Skeletal muscle tissue (tissue), 3 donors: ENCODE measurements at regions not wholly inside any gene's neighbourhood (a gene's known extent, or its start where the extent isn't known, plus 50 kb on each side); places are given as distances from the start of the nearest gene placed in this dataset.
"Not testable (repeated sequence)": the region's sequence is repeated elsewhere in the genome, so short reads cannot be mapped to it uniquely, and the experiment has no call there.

Source experiments
- H3K27ac ChIP-seq: one replicate; pipeline ENCODE4 v1.7.0; 2013; ENCODE audit warnings: mild to moderate bottlenecking, low read depth, low read length, inconsistent platforms
- H3K27me3 ChIP-seq, 3 donors: one replicate each; pipeline ENCODE4 v1.7.0; 2013; ENCODE audit warnings: low read length in 3 of 3; ENCODE audit not compliant: control insufficient read depth in 3 of 3, insufficient read depth in 3 of 3
- H3K36me3 ChIP-seq, 3 donors: one replicate each; pipeline ENCODE4 v1.7.0; 2013; ENCODE audit warnings: low read length in 3 of 3; ENCODE audit not compliant: control insufficient read depth in 3 of 3, insufficient read depth in 3 of 3
- H3K4me1 ChIP-seq, 3 donors: one replicate each; pipeline ENCODE4 v1.7.0; 2013; ENCODE audit warnings: low read length in 3 of 3, mild to moderate bottlenecking in 3 of 3; ENCODE audit not compliant: control insufficient read depth in 3 of 3, insufficient read depth in 3 of 3
- H3K4me3 ChIP-seq, 3 donors: one replicate each; pipeline ENCODE4 v1.7.0; 2013; ENCODE audit warnings: low read length in 3 of 3
- H3K9ac ChIP-seq, 3 donors: one replicate each; pipeline ENCODE4 v1.7.0; 2013; ENCODE audit warnings: low read length in 3 of 3, mild to moderate bottlenecking in 3 of 3, moderate library complexity in 2 of 3, low read depth in 1 of 3
- H3K9me3 ChIP-seq, 3 donors: one replicate each; pipeline ENCODE4 v1.7.0; 2013; ENCODE audit warnings: low read length in 3 of 3; ENCODE audit not compliant: control insufficient read depth in 3 of 3
- donor health status: Osteomylitis.

- H3K36me3 ChIP-seq: no peaks in the 10 kb centered on the region
- peaks cover 0 to 6% (median 0%) of the 10 kb centered on the region in 3 donors for H3K27me3 ChIP-seq
- H3K27ac ChIP-seq: no peak overlapping the region
- H3K9me3 ChIP-seq: no peaks in the 10 kb centered on the region
- no peak overlapping the region for H3K4me3 ChIP-seq
- H3K4me1 ChIP-seq: no peaks in the 10 kb centered on the region
- no peak overlapping the region for H3K9ac ChIP-seq
These were observed 213.8 kb downstream of the SMAD2 start for GRCh38 chr18:47716632-47717185.

- Histone ChIP-seq H3K9me3 (no peaks in the 10 kb centered on the region), H3K4me3 (no peak overlapping the region), H3K9ac (no peak overlapping the region), H3K4me1 (no peaks in the 10 kb centered on the region), H3K27ac (no peak overlapping the region), H3K36me3 (no peaks in the 10 kb centered on the region), H3K27me3 (peaks cover 0 to 6% (median 0%) of the 10 kb centered on the region in 3 donors)
These were observed 220.0 kb downstream of the SMAD2 start for GRCh38 chr18:47710451-47710850.

- no peaks in the 10 kb centered on the region for H3K9me3 ChIP-seq
- peaks cover 0 to 6% (median 0%) of the 10 kb centered on the region in 3 donors for H3K27me3 ChIP-seq
- no peak overlapping the region for H3K9ac ChIP-seq
- no peak overlapping the region for H3K4me3 ChIP-seq
- H3K4me1 ChIP-seq: no peaks in the 10 kb centered on the region
- no peak overlapping the region for H3K27ac ChIP-seq
- no peaks in the 10 kb centered on the region for H3K36me3 ChIP-seq
These were observed 220.9 kb downstream of the SMAD2 start for GRCh38 chr18:47709556-47709955.

GRCh38 chr18:47708206-47708605 lies 222.3 kb downstream of the SMAD2 start:
- no peaks in the 10 kb centered on the region for H3K9me3 ChIP-seq
- no peaks in the 10 kb centered on the region for H3K4me1 ChIP-seq
- H3K36me3 ChIP-seq: no peaks in the 10 kb centered on the region
- H3K9ac ChIP-seq: no peak overlapping the region
- no peak overlapping the region for H3K4me3 ChIP-seq
- peaks cover 0 to 6% (median 0%) of the 10 kb centered on the region in 3 donors for H3K27me3 ChIP-seq
- no peak overlapping the region for H3K27ac ChIP-seq

GRCh38 chr18:47701134-47701533 lies 229.3 kb downstream of the SMAD2 start:
- no peak overlapping the region for H3K27ac ChIP-seq
- H3K9me3 ChIP-seq: no peaks in the 10 kb centered on the region
- no peak overlapping the region for H3K4me3 ChIP-seq
- peaks cover 0 to 11% (median 4%) of the 10 kb centered on the region in 3 donors for H3K27me3 ChIP-seq
- no peaks in the 10 kb centered on the region for H3K36me3 ChIP-seq
- no peaks in the 10 kb centered on the region for H3K4me1 ChIP-seq
- no peak overlapping the region for H3K9ac ChIP-seq

- no peak overlapping the region for H3K9ac ChIP-seq
- H3K36me3 ChIP-seq: no peaks in the 10 kb centered on the region
- peaks cover 0 to 18% (median 6%) of the 10 kb centered on the region in 3 donors for H3K27me3 ChIP-seq
- H3K9me3 ChIP-seq: no peaks in the 10 kb centered on the region
- no peak overlapping the region for H3K27ac ChIP-seq
- H3K4me3 ChIP-seq: no peak overlapping the region
- no peaks in the 10 kb centered on the region for H3K4me1 ChIP-seq
These were observed 233.6 kb downstream of the SMAD2 start for GRCh38 chr18:47696870-47697269.

GRCh38 chr18:47691611-47692010 lies 238.8 kb downstream of the SMAD2 start:
- Histone ChIP-seq H3K36me3 (no peaks in the 10 kb centered on the region), H3K9ac (no peak overlapping the region), H3K4me3 (no peak overlapping the region), H3K9me3 (no peaks in the 10 kb centered on the region), H3K4me1 (no peaks in the 10 kb centered on the region), H3K27me3 (peaks cover 0 to 12% (median 8%) of the 10 kb centered on the region in 3 donors), H3K27ac (no peak overlapping the region)

GRCh38 chr18:47690778-47691177 lies 239.7 kb downstream of the SMAD2 start:
- not testable (repeated sequence) for H3K36me3 ChIP-seq, H3K27me3 ChIP-seq, H3K4me1 ChIP-seq, H3K27ac ChIP-seq, H3K4me3 ChIP-seq, H3K9me3 ChIP-seq, H3K9ac ChIP-seq

- peaks cover 0 to 8% (median 8%) of the 10 kb centered on the region in 3 donors for H3K27me3 ChIP-seq
- H3K9ac ChIP-seq: no peak overlapping the region
- no peaks in the 10 kb centered on the region for H3K36me3 ChIP-seq
- H3K4me3 ChIP-seq: no peak overlapping the region
- no peaks in the 10 kb centered on the region for H3K4me1 ChIP-seq
- H3K27ac ChIP-seq: no peak overlapping the region
- H3K9me3 ChIP-seq: peaks cover 0 to 4% (median 0%) of the 10 kb centered on the region in 3 donors
These were observed 241.1 kb downstream of the SMAD2 start for GRCh38 chr18:47689371-47689770.

- H3K9ac ChIP-seq: no peak overlapping the region
- no peak overlapping the region for H3K27ac ChIP-seq
- peaks cover 0 to 8% (median under 1%) of the 10 kb centered on the region in 3 donors for H3K27me3 ChIP-seq
- H3K36me3 ChIP-seq: no peaks in the 10 kb centered on the region
- peaks cover 0 to 4% (median 0%) of the 10 kb centered on the region in 3 donors for H3K9me3 ChIP-seq
- H3K4me1 ChIP-seq: no peaks in the 10 kb centered on the region
- H3K4me3 ChIP-seq: no peak overlapping the region
These were observed 243.7 kb downstream of the SMAD2 start for GRCh38 chr18:47686806-47687205.
